ENCODE measurements at regions not wholly inside any gene's neighbourhood (a gene's known extent, or its start where the extent isn't known, plus 50 kb on each side); places are given as distances from the start of the nearest gene placed in this dataset.

DNA sequence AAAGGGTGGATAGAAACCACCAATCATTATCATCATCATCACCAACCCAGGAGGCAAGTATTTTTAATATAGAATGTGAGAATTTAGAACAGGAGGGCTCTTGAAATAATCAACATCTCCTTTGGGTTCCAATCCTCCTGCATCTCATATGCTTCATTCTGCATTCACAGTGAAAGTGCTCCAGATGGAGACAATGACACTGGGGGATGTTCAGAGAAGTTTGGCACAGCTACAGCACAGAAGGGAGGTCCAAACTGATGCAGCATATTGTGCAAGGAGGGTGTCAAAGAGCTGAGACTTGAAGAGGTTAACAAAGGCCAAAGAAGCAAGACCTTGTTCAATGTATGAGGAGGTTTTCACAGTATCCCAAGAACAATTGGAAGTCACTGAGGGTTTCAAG is 767.1 kb downstream of the NTRK3 start:
- intact Hi-C loops (cut with micrococcal nuclease) = no loop called here
- TF ChIP-seq, protein P1, sequence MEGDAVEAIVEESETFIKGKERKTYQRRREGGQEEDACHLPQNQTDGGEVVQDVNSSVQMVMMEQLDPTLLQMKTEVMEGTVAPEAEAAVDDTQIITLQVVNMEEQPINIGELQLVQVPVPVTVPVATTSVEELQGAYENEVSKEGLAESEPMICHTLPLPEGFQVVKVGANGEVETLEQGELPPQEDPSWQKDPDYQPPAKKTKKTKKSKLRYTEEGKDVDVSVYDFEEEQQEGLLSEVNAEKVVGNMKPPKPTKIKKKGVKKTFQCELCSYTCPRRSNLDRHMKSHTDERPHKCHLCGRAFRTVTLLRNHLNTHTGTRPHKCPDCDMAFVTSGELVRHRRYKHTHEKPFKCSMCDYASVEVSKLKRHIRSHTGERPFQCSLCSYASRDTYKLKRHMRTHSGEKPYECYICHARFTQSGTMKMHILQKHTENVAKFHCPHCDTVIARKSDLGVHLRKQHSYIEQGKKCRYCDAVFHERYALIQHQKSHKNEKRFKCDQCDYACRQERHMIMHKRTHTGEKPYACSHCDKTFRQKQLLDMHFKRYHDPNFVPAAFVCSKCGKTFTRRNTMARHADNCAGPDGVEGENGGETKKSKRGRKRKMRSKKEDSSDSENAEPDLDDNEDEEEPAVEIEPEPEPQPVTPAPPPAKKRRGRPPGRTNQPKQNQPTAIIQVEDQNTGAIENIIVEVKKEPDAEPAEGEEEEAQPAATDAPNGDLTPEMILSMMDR (IDR thresholded peaks at IDR 0.05; ENCODE audit: unreplicated experiment) = no peak
- CTCF ChIA-PET = interaction anchor here (0.6 kb wide), 1 partner anchor 46 kb away, joined by 3 read pairs; no protein-coding TSS in a partner anchor
- no peak for DNase-seq (ENCODE audit: unreplicated experiment)
- no peaks in the 10 kb centered on the region for H3K9me3 Mint-ChIP-seq (ENCODE audit: unreplicated experiment)
- H3K27ac Mint-ChIP-seq (ENCODE audit: low read depth, unreplicated experiment) = no peak overlapping the region
- BruUV-seq (replicated peaks) = no TSS peak
- no peaks in the 10 kb centered on the region for H3K4me1 Mint-ChIP-seq (ENCODE audit: insufficient read depth, unreplicated experiment)
- H3K4me3 Mint-ChIP-seq (ENCODE audit: unreplicated experiment) = no peak overlapping the region
- H3K36me3 Mint-ChIP-seq (ENCODE audit: insufficient read depth, unreplicated experiment) = no peaks in the 10 kb centered on the region
- POLR2A ChIA-PET = no interaction called here
- H3K27me3 Mint-ChIP-seq (ENCODE audit: insufficient read depth, unreplicated experiment) = no peaks in the 10 kb centered on the region

DNA sequence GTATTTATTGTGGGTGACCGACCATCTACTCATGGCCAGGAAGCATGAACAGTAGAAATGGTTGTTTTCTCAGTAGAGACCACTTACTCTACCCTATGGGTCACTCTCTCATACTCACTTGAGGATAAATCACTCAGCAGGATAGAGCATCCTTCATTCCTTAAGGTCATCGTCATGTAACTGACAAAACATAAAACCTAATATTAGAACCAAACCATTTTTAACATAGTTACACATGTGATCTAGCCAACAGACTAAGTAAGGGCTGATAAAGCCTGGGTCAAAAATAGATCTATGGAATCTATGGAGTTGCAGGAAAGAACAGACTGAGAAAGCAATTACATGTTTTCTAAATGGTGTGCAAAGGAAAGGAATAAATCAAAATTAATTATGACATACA is 769.1 kb downstream of the NTRK3 start:
- POLR2A ChIA-PET = no interaction called here
- Mint-ChIP-seq H3K4me1 (ENCODE audit: insufficient read depth, unreplicated experiment) (no peaks in the 10 kb centered on the region), H3K4me3 (ENCODE audit: unreplicated experiment) (no peak overlapping the region), H3K9me3 (ENCODE audit: unreplicated experiment) (no peaks in the 10 kb centered on the region), H3K27me3 (ENCODE audit: insufficient read depth, unreplicated experiment) (no peaks in the 10 kb centered on the region), H3K36me3 (ENCODE audit: insufficient read depth, unreplicated experiment) (no peaks in the 10 kb centered on the region), H3K27ac (ENCODE audit: low read depth, unreplicated experiment) (no peak overlapping the region)
- TF ChIP-seq, protein P1 (IDR thresholded peaks at IDR 0.05; ENCODE audit: unreplicated experiment) = no peak
- DNase-seq (ENCODE audit: unreplicated experiment) = no peak
- BruUV-seq (replicated peaks) = no TSS peak
- intact Hi-C loops (cut with micrococcal nuclease) = no loop called here
- CTCF ChIA-PET = no interaction called here

DNA sequence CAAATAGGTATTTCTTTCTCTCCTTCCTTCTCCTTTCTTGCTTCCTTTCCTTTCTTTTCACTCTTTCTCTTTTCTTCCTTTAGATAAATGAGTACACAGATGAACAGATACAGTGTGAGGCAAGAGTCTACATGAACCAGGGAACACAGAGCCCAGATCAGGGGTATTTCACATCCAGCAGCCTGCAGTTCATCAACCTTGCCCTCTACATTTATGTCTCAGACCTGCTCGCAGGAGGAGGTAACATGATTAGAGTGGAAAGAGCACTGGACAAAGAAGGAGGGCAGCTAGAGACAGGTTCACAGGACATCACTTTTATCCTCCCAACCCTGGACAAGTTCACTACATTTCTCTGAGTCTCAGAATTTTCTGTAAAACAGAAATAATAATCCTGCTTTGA is 773.1 kb downstream of the NTRK3 start:
- ChIA-PET POLR2A (no interaction called here), CTCF (no interaction called here)
- no TSS peak for BruUV-seq (replicated peaks)
- no peak for DNase-seq (ENCODE audit: unreplicated experiment)
- Mint-ChIP-seq H3K36me3 (ENCODE audit: insufficient read depth, unreplicated experiment) (no peaks in the 10 kb centered on the region), H3K4me3 (ENCODE audit: unreplicated experiment) (no peak overlapping the region), H3K27me3 (ENCODE audit: insufficient read depth, unreplicated experiment) (no peaks in the 10 kb centered on the region), H3K4me1 (ENCODE audit: insufficient read depth, unreplicated experiment) (no peaks in the 10 kb centered on the region), H3K9me3 (ENCODE audit: unreplicated experiment) (no peaks in the 10 kb centered on the region), H3K27ac (ENCODE audit: low read depth, unreplicated experiment) (no peak overlapping the region)
- TF ChIP-seq, protein P1 (IDR thresholded peaks at IDR 0.05; ENCODE audit: unreplicated experiment) = no peak
- intact Hi-C loops (cut with micrococcal nuclease) = no loop called here

DNA sequence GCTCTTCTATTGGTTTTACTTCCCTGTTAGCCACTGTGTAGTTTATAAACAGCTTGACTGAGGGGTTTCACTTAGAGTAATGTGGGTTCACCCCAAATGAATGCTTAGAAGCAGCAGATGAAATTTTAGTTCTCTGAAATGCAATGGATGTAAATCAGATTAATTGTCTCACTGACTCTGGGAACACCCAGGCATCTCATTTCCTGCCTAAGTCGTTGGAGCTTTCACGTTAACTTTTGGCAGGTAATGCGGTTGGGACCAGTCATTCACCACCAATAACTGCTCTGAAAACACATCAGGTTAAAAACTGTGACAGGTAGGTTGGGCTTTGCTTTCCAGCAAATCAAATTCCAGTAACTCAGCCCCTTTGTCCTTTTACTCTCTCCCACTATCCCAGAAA is 775.4 kb downstream of the NTRK3 start:
- TF ChIP-seq, protein P1 (IDR thresholded peaks at IDR 0.05; ENCODE audit: unreplicated experiment) = no peak
- H3K27ac Mint-ChIP-seq (ENCODE audit: low read depth, unreplicated experiment) = no peak overlapping the region
- no peak overlapping the region for H3K4me3 Mint-ChIP-seq (ENCODE audit: unreplicated experiment)
- no peak for DNase-seq (ENCODE audit: unreplicated experiment)
- no TSS peak for BruUV-seq (replicated peaks)
- ChIA-PET POLR2A (no interaction called here), CTCF (no interaction called here)
- H3K4me1 Mint-ChIP-seq (ENCODE audit: insufficient read depth, unreplicated experiment) = peaks cover 10% of the 10 kb centered on the region
- intact Hi-C loops (cut with micrococcal nuclease) = no loop called here
- no peaks in the 10 kb centered on the region for H3K27me3 Mint-ChIP-seq (ENCODE audit: insufficient read depth, unreplicated experiment)
- H3K9me3 Mint-ChIP-seq (ENCODE audit: unreplicated experiment) = no peaks in the 10 kb centered on the region
- no peaks in the 10 kb centered on the region for H3K36me3 Mint-ChIP-seq (ENCODE audit: insufficient read depth, unreplicated experiment)

Measured in MCF 10A (cell line).